ENCODE measurements at regions not wholly inside any gene's neighbourhood (a gene's known extent, or its start where the extent isn't known, plus 50 kb on each side); places are given as distances from the start of the nearest gene placed in this dataset.

GRCh38 chr13:31930490-31930889 lies 101.1 kb upstream of the FRY start:
- H3K27ac ChIP-seq (ENCODE audit: low read length), result no peak overlapping the region
- peaks cover 6% of the 10 kb centered on the region for H3K4me1 ChIP-seq (ENCODE audit: control insufficient read depth, low read depth, low read length)
- no peak overlapping the region for H3K4me3 ChIP-seq (ENCODE audit: low read length)
- H3K27me3 ChIP-seq (ENCODE audit: control insufficient read depth, insufficient read depth, low read length), result no peaks in the 10 kb centered on the region
- no peaks in the 10 kb centered on the region for H3K36me3 ChIP-seq (ENCODE audit: control insufficient read depth, low read depth, low read length)
- H3K9ac ChIP-seq (ENCODE audit: low read length), result no peak overlapping the region
- no peaks in the 10 kb centered on the region for H3K9me3 ChIP-seq (ENCODE audit: control insufficient read depth, low read depth, low read length)

GRCh38 chr13:31930901-31931522 lies 100.6 kb upstream of the FRY start:
- H3K4me3 ChIP-seq (ENCODE audit: low read length), result no peak overlapping the region
- no peaks in the 10 kb centered on the region for H3K9me3 ChIP-seq (ENCODE audit: control insufficient read depth, low read depth, low read length)
- no peaks in the 10 kb centered on the region for H3K27me3 ChIP-seq (ENCODE audit: control insufficient read depth, insufficient read depth, low read length)
- no peak overlapping the region for H3K9ac ChIP-seq (ENCODE audit: low read length)
- H3K27ac ChIP-seq (ENCODE audit: low read length), result no peak overlapping the region
- H3K36me3 ChIP-seq (ENCODE audit: control insufficient read depth, low read depth, low read length), result no peaks in the 10 kb centered on the region
- H3K4me1 ChIP-seq (ENCODE audit: control insufficient read depth, low read depth, low read length), result peaks cover 6% of the 10 kb centered on the region

GRCh38 chr13:31937436-31937835 lies 94.1 kb upstream of the FRY start:
- H3K36me3 ChIP-seq (ENCODE audit: control insufficient read depth, low read depth, low read length), result no peaks in the 10 kb centered on the region
- no peaks in the 10 kb centered on the region for H3K4me1 ChIP-seq (ENCODE audit: control insufficient read depth, low read depth, low read length)
- H3K27ac ChIP-seq (ENCODE audit: low read length), result no peak overlapping the region
- H3K4me3 ChIP-seq (ENCODE audit: low read length), result no peak overlapping the region
- no peaks in the 10 kb centered on the region for H3K9me3 ChIP-seq (ENCODE audit: control insufficient read depth, low read depth, low read length)
- H3K9ac ChIP-seq (ENCODE audit: low read length), result no peak overlapping the region
- H3K27me3 ChIP-seq (ENCODE audit: control insufficient read depth, insufficient read depth, low read length), result no peaks in the 10 kb centered on the region

GRCh38 chr13:31940076-31940475 lies 91.5 kb upstream of the FRY start:
- no peak overlapping the region for H3K9ac ChIP-seq (ENCODE audit: low read length)
- H3K27me3 ChIP-seq (ENCODE audit: control insufficient read depth, insufficient read depth, low read length), result no peaks in the 10 kb centered on the region
- no peak overlapping the region for H3K27ac ChIP-seq (ENCODE audit: low read length)
- no peaks in the 10 kb centered on the region for H3K9me3 ChIP-seq (ENCODE audit: control insufficient read depth, low read depth, low read length)
- no peak overlapping the region for H3K4me3 ChIP-seq (ENCODE audit: low read length)
- peaks cover 1% of the 10 kb centered on the region for H3K4me1 ChIP-seq (ENCODE audit: control insufficient read depth, low read depth, low read length)
- H3K36me3 ChIP-seq (ENCODE audit: control insufficient read depth, low read depth, low read length), result no peaks in the 10 kb centered on the region

GRCh38 chr13:31943591-31943990 lies 88.0 kb upstream of the FRY start:
- Histone ChIP-seq H3K36me3 (ENCODE audit: control insufficient read depth, low read depth, low read length) (no peaks in the 10 kb centered on the region), H3K4me3 (ENCODE audit: low read length) (no peak overlapping the region), H3K4me1 (ENCODE audit: control insufficient read depth, low read depth, low read length) (peaks cover 11% of the 10 kb centered on the region), H3K27ac (ENCODE audit: low read length) (no peak overlapping the region), H3K9me3 (ENCODE audit: control insufficient read depth, low read depth, low read length) (no peaks in the 10 kb centered on the region), H3K27me3 (ENCODE audit: control insufficient read depth, insufficient read depth, low read length) (no peaks in the 10 kb centered on the region), H3K9ac (ENCODE audit: low read length) (no peak overlapping the region)

GRCh38 chr13:31944262-31945160 lies 87.1 kb upstream of the FRY start:
- Histone ChIP-seq H3K4me3 (ENCODE audit: low read length) (no peak overlapping the region), H3K36me3 (ENCODE audit: control insufficient read depth, low read depth, low read length) (no peaks in the 10 kb centered on the region), H3K27ac (ENCODE audit: low read length) (no peak overlapping the region), H3K9me3 (ENCODE audit: control insufficient read depth, low read depth, low read length) (no peaks in the 10 kb centered on the region), H3K9ac (ENCODE audit: low read length) (no peak overlapping the region), H3K4me1 (ENCODE audit: control insufficient read depth, low read depth, low read length) (peaks cover 11% of the 10 kb centered on the region), H3K27me3 (ENCODE audit: control insufficient read depth, insufficient read depth, low read length) (no peaks in the 10 kb centered on the region)

- H3K36me3 ChIP-seq (ENCODE audit: control insufficient read depth, low read depth, low read length), result no peaks in the 10 kb centered on the region
- H3K4me3 ChIP-seq (ENCODE audit: low read length), result no peak overlapping the region
- no peak overlapping the region for H3K27ac ChIP-seq (ENCODE audit: low read length)
- no peak overlapping the region for H3K9ac ChIP-seq (ENCODE audit: low read length)
- peaks cover 11% of the 10 kb centered on the region for H3K4me1 ChIP-seq (ENCODE audit: control insufficient read depth, low read depth, low read length)
- no peaks in the 10 kb centered on the region for H3K27me3 ChIP-seq (ENCODE audit: control insufficient read depth, insufficient read depth, low read length)
- H3K9me3 ChIP-seq (ENCODE audit: control insufficient read depth, low read depth, low read length), result no peaks in the 10 kb centered on the region
Measured at GRCh38 chr13:31945202-31945961, 86.2 kb upstream of the FRY start.

GRCh38 chr13:31946091-31946770 lies 85.3 kb upstream of the FRY start:
- Histone ChIP-seq H3K9ac (ENCODE audit: low read length) (no peak overlapping the region), H3K9me3 (ENCODE audit: control insufficient read depth, low read depth, low read length) (no peaks in the 10 kb centered on the region), H3K4me3 (ENCODE audit: low read length) (no peak overlapping the region), H3K4me1 (ENCODE audit: control insufficient read depth, low read depth, low read length) (peaks cover 11% of the 10 kb centered on the region), H3K27me3 (ENCODE audit: control insufficient read depth, insufficient read depth, low read length) (no peaks in the 10 kb centered on the region), H3K27ac (ENCODE audit: low read length) (no peak overlapping the region), H3K36me3 (ENCODE audit: control insufficient read depth, low read depth, low read length) (no peaks in the 10 kb centered on the region)

GRCh38 chr13:31947105-31947504 lies 84.5 kb upstream of the FRY start:
- no peak overlapping the region for H3K27ac ChIP-seq (ENCODE audit: low read length)
- H3K4me3 ChIP-seq (ENCODE audit: low read length), result no peak overlapping the region
- no peaks in the 10 kb centered on the region for H3K36me3 ChIP-seq (ENCODE audit: control insufficient read depth, low read depth, low read length)
- H3K27me3 ChIP-seq (ENCODE audit: control insufficient read depth, insufficient read depth, low read length), result no peaks in the 10 kb centered on the region
- no peaks in the 10 kb centered on the region for H3K9me3 ChIP-seq (ENCODE audit: control insufficient read depth, low read depth, low read length)
- H3K9ac ChIP-seq (ENCODE audit: low read length), result no peak overlapping the region
- H3K4me1 ChIP-seq (ENCODE audit: control insufficient read depth, low read depth, low read length), result peaks cover 11% of the 10 kb centered on the region

GRCh38 chr13:31947506-31947905 lies 84.1 kb upstream of the FRY start:
- Histone ChIP-seq H3K36me3 (ENCODE audit: control insufficient read depth, low read depth, low read length) (no peaks in the 10 kb centered on the region), H3K9ac (ENCODE audit: low read length) (no peak overlapping the region), H3K9me3 (ENCODE audit: control insufficient read depth, low read depth, low read length) (no peaks in the 10 kb centered on the region), H3K4me3 (ENCODE audit: low read length) (no peak overlapping the region), H3K27ac (ENCODE audit: low read length) (no peak overlapping the region), H3K4me1 (ENCODE audit: control insufficient read depth, low read depth, low read length) (peaks cover 11% of the 10 kb centered on the region), H3K27me3 (ENCODE audit: control insufficient read depth, insufficient read depth, low read length) (no peaks in the 10 kb centered on the region)

GRCh38 chr13:31949486-31949885 lies 82.1 kb upstream of the FRY start:
- no peaks in the 10 kb centered on the region for H3K36me3 ChIP-seq (ENCODE audit: control insufficient read depth, low read depth, low read length)
- H3K9ac ChIP-seq (ENCODE audit: low read length), result no peak overlapping the region
- no peaks in the 10 kb centered on the region for H3K9me3 ChIP-seq (ENCODE audit: control insufficient read depth, low read depth, low read length)
- no peak overlapping the region for H3K27ac ChIP-seq (ENCODE audit: low read length)
- no peaks in the 10 kb centered on the region for H3K27me3 ChIP-seq (ENCODE audit: control insufficient read depth, insufficient read depth, low read length)
- H3K4me1 ChIP-seq (ENCODE audit: control insufficient read depth, low read depth, low read length), result peaks cover 11% of the 10 kb centered on the region
- no peak overlapping the region for H3K4me3 ChIP-seq (ENCODE audit: low read length)
